Activated T-helper 9 cell treated with anti-CD3 and anti-CD28 coated beads, Interleukin-2, amount 50 U/mL, for 16 hours (primary cell): ENCODE measurements at regions not wholly inside any gene's neighbourhood (a gene's known extent, or its start where the extent isn't known, plus 50 kb on each side); places are given as distances from the start of the nearest gene placed in this dataset.

ENCODE experiments used
- DNase-seq: peaks from one replicate; pipeline ENCODE4 v3.0.0-alpha.2; 2020; ENCODE audit warnings: low read depth

DNA sequence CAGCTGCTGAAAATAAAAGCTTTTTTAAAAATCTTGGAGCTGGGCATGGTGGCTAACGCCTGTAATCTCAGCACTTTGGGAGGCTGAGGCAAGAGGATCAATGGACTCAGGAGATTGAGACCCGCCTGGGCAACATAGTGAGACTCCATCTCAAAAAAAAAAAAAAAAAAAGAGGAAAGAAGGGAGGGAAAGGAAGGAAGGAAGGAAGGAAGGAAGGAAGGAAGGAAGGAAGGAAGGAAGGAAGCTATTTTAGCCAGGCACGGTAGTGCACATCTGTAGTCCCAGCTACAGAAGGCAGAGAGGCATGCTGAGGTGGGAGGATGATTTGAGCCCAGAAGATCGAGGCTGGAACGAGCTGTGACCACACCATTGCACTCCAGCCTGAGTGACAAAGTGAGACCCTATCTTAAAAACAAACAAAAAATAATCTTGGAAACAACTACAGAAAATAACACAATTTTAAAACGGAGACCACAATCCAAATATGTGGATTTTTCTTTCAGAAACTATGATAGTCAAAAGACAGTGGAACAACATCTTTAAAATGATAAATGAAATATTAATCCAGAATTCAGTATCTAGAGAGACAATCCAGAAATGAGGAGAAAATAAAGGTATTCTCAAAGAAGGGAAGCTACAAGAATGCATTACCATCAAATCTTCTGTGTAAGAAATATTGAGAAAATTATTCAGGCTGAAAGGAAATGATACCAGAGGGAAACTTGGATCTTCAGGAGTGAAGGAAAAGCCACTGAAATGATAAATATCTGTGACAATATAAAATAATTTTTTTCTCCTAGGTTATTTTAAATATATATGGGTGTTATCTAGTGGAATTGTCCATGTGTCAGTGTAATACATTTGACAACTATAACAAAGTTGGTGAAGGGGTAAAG, 182.0 kb downstream of the GPX5 start:
- DNase-seq = no peak

DNA sequence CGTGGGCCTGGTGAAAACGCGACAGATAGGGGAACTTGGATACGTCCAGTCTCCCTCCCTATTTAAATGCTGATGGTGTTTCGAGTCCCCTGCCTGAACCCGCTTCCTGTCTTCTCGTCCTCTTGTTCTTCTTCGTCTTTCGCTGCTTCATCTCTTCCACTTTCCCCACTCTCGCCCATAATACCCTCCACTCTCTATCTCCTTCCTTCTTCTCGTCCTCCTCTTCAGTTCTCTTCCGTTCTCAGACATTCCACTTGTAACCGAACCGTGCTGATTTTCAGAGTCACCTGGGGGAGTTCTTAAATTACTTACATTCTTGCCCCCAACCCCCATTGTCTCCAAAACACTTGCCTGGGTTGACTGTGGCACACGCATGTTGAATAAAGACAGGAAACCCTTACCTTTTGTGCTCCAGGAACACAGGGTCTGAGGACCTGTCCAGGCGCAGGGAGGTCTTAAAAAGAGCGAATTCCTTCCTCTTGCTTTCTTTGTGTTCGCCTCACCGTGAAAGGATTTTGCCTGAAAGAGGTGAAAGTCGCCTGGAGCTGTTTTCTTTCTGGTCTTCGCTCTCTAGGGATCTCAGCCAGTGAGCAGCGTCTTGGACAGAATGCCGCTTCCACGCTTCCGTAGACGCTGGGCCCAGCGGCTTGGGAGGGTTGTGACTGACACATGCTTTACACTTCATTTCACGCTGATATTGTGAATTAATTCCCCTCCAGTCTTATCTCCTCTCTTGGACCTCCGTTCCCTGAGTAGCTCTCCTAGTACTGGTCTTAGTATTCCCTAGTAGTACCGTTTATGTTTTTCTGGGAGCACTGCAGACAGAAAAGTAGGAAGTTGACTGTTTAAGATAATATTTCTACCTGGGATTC, 184.0 kb downstream of the GPX5 start:
- DNase-seq = no peak

DNA sequence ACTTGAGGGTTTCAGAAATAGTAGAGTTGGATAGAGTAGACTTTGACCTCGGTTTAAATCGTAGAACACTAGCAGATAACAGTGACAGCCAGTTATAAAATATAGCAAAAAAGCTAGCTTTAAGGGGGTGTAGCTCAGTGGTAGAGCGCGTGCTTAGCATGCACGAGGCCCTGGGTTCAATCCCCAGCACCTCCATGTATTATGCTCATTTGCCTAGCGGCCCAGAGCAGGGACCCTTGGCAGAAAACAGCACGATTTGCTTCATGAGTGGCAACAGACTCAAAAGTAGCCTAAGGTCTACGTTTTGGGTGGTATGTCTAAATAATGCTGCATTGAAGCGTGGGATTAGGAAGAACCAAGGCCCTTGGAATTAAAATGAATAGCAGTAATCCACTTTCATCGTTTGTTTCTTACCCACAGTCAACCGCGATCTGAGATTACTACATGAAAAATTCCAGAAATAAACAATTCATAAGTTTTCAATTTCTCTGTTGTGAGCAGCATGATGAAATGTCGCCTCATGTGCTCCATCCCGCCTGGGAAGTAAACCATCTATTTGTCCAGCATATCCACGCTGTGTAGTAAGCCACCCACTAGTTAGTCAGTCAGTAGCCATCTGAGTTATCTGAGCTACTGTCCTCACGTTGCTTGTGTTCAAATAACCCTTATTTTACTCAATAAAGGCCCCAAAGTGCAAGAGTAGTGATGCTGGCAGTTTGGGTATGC, 184.9 kb downstream of the GPX5 start:
- no peak for DNase-seq

DNA sequence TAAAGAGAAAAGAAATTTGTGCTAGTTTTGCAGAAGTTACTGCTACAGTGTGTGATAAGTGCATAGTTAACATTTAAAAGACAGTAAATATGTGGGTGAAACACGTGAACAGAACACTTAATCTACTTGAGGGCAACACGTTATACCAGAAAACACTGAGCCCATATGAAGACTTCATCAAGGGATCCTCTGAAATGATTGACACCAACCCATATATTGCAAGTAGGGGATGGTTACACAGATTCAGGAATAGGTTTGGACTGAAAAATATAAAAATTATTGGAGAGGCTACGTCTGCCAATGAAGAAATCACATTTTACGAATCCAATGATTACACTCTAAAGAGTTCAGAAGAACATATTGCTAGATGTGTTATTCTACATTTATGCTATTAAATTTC, 185.6 kb downstream of the GPX5 start:
- DNase-seq = no peak

DNA sequence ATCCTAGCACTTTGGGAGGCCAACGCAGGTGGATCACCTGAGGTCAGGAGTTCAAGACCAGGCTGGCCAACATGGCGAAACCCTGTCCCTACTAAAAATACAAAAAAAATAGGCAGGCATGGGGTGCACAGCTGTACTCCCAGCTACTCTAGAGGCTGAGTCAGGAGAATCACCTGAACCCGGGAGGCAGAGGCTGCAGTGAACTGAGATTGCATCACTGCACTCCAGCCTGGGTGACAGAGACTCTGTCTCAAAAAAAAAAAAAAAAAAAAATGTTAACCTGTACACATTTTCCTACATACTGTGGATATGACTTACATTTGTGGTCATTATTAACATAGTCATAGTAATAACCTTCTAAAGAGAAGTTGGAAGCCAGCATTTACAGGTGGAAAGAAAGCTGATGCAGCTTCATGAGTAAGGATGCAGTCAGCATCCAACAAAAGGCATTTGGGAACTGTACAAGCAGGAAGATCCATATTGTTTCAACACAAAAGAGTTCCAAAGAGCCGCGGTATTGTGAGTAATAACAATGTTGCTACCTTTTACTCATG, 186.2 kb downstream of the GPX5 start:
- no peak for DNase-seq

DNA sequence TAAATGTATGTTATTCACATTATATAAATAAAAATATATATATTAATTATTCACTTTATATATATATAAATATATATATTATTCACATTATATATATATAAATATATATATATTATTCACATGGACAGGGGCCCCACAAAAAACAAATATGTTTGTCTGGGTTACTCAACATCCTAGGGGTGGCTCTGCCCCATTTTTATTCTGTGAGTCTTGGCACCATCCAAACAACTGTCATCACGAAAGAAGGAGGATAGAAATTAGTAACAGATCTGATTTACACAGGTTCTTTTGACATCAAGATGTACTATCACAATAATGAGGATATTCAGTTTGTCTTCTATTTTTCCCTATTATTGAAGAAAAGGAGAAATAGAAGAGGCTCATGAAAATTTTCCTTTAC, 187.3 kb downstream of the GPX5 start:
- no peak for DNase-seq

DNA sequence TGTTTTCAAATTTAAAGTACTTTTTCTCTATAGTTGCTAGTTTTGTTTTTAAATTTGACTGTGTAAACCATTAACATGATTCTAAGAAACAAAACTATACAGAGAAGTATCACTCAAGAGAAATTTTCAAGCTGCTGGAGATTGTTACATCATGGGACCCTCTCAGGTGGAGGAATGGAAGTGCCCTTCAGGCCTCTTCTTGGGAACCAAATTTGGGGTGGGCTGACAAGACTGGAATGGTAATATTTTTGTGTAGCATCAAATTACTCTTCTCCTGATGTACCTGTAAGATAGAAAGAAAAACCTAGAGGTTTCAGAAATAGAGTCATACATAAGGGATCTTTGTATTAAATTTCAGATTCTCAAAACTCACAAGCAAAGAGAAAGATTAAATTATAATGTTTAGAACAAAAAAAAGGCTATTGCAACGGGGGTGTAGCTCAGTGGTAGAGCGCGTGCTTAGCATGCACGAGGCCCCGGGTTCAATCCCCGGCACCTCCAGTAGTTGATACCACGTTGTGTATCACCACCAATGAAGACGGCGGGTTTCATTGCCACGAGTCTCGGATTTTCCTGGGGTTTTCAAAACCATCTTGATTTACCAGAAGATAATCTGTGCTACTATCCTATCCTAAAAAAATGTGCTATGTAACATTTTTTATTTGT, 193.7 kb downstream of the GPX5 start:
- no peak for DNase-seq

DNA sequence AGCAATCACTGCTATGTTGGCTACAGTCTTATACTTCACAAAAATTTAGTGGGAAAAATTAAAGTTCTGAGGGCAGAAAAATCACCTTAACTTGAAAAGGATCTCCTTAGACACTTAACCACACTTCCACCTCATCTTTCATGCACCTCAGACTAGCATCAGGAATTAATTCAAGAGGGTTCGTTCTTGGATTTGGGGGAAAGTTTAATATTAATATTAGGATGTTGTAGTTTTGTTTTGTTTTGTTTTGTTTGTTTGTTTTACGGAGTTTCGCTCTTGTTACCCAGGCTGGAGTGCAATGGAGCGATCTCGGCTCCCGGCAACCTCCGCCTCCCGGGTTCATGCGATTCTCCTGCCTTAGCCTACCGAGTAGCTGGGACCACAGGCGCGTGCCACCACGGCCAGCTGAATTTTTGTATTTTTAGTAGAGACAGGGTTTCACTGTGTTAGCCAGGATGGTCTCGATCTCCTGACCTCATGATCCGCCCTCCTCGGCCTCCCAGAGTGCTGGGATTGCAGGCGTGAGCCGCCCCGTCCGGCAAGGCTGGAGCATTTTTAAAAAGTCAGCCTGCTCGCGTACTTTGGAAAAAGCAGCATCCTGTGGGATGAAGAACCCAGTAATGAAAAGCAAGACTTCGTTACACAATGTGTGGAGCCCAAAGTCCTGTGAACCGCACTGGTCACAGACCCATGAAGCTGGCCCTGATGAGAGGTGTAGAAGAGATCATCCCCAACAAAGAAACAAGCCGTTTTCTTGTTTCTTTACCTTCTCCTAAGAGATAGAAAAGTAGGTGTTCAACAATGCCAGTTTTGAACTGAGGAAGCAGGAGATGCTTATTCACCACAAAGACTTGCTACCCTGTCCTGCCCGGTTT, 194.9 kb downstream of the GPX5 start:
- no peak for DNase-seq

DNA sequence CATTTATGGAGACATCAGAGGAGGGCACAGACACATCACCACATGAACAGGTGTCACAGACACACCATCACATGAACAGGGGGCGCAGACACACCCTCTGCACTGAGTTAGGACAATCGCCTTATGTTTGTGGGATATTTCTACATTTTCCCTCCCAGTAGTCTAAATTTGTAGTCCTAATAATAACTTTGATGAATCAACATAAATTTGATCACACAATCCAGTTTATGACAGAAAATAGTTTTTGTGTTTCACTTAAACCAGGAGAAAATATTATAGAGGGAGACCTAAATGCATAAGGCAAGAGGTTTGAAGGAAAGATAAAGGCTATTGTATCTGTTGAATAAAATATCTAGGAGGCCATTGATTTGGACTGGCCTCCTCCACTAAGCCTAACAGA, 195.7 kb downstream of the GPX5 start:
- DNase-seq = no peak

DNA sequence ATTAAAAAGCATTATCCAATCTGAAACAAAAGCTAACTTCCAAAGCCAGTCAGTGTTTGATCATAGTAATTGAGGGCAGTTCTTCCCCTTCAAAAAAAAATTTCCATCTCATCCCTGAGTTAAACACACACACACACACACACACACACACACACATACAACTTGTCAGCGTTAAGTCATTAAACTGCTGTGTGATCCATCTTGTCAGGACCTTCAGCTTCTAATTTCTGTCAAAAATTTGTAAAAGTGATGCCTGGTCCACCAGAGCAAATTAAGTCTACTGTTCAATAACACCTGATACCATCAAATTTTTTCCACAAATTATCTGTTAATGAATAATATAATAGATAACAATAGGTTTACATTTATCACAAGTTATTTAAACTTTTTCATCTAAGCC, 198.7 kb downstream of the GPX5 start:
- DNase-seq = no peak

DNA sequence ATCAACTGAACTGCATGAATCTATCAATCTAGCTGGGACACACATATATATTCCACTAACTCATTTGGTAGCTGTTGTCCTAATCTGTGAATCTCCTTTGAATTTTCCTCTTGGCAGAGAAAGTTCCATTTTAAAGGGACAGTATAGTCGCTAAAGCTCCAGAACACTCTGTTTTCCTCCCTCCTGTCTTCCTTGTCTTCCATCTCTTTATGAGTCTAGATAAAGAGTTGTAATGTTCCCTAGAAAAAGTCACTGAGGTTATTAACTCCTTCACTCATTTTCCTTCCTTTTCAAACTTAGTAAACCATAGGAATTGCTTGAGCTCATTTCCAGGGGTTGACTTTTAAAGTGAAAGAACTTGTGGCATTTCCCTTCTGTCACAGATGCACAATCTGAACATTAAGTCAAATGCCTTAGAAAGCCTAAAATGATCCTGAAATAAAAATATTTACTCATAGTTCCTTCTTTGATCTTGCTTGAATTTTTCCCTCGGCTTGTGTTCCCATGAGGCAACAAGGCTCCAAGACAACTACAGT, 198.4 kb downstream of the TRIM27 start:
- no peak for DNase-seq

DNA sequence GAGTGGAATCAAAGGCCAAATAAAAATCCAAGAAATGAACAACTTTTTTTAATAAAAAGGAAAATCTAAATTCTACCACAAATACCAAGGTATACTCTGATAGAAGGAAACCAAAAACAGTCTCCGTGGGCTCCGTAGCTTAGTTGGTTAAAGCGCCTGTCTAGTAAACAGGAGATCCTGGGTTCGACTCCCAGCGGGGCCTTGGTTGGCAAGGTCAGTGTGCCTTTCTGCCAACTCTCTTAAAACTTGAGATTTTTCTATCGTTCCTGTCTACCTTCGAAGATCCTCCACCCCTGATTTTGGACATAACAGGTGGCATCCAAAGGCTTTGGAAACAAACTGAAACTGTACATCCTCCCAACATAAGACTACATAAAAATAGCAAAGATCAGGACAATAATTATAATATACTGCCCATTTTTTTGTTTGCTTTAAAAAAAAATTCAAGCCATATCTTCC, 197.9 kb downstream of the TRIM27 start:
- no peak for DNase-seq

DNA sequence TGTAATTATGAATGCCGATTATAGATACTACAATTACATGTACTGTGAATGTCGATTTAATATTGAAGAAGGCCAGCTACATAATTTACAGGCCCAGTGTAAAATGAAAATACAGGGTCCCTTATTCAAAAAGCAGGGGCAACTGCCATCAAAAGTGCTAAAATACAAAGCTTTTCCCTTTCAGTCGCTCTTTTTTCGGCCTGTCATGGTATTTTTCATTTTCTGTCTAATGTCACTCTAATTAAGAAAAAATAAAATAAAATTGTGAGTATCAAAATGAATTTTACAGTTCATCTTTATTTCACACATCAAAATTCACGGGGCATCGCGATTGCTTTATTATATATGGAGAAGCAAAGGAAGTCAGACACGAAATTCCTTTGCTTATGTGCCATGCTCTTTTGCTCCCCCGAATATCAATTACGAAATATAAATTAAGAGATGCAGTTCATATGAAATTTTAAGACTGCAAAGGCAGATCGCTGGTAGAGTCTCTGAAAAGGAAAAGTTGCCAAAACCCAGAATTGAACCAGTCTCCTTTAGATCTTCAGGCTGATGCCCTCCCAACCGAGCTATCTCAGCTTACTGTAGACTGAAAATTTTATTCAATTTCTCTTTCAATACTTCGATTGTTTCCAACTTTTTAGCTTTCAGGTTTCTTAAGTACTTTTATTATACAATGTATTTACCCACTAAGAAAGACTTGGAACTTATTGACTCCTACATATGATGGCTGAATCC, 197.0 kb downstream of the TRIM27 start:
- DNase-seq = no peak

DNA sequence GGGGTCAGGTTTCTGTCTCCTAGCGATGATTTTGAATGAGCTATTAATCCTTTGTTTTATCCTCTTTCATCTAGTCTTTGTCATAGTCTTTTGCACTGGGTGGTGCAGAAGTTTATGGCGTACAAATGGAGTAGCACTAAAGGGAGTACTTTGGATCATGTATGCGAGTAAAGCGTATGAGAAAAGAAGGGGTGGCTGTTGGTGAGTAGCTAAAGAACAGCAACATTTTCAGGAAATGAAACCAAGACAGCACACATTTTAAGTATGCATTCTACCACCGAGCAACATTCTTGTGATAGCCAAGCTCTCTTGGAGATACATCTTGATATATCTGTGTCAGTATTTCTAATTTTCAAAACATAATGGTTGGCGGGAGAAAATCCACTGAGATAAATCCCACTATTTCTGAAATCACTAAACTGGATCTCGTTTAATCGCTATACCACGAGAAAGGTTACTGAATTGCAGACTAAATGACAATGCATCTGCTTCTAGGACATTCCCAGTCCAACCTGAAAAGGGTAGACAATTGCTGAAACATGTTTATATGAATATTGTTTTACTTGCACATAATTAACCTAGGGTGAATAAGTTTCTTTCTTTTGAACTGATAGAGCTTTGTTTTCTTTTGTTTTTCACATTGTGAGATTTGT, 196.1 kb downstream of the TRIM27 start:
- DNase-seq = no peak

DNA sequence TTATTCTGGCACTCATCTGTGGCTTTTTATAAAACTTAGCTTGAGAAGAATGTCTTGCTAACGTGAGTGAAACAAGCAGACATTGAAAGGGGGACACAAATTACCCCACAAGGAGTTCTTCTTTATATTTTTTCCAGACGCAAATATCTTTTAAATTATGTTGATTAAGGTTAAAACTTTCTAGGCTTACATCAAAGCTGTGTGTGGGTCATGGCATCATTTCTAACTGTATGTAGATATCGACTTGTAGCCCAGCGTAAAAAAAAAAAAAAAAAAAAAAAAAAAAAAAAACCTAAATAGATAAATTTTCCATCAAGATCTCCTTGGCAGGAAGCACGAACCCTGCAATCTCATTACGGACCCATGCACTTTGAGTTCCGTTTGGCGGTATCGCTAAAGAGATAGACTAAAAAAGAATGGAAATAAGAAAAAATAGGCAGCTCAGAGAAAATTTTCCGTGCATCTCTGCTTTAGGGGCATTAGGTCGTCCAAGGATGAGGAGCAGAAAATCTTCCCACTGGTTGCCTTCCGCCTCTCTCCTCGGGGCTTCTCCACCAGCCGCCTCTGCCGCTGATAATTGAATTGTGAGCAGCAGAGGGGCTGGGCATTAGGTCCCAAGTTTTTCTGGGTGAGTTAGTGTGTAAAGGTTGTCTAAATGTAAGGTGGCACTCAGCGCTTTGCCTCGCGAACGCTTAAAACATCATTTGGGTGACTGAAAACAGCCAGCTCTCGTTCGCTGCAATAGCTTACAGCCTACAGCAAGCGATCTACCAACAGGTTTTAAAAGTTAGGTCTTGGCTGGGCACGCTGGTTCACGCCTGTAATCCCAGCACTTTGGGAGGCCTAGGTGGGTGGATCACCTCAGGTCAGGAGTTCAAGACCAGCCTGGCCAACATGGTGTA, 194.0 kb downstream of the TRIM27 start:
- no peak for DNase-seq

DNA sequence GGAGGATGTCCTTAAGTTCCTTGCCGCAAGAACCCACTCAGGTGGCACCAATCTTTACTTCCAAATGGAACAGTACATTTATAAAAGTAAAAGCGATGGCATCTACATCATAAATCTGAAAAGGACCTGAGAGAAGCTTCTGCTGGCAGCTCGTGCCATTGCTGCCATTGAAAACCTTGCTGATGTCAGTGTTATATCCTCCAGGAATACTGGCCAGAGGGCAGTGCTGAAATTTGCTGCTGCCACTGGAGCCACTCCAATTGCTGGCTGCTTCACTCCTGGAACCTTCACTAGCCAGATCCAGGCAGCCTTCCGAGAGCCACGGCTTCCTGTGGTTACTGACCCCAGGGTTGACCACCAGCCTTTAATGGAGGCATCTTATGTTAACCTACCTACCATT, 191.7 kb downstream of the TRIM27 start:
- DNase-seq = no peak

DNA sequence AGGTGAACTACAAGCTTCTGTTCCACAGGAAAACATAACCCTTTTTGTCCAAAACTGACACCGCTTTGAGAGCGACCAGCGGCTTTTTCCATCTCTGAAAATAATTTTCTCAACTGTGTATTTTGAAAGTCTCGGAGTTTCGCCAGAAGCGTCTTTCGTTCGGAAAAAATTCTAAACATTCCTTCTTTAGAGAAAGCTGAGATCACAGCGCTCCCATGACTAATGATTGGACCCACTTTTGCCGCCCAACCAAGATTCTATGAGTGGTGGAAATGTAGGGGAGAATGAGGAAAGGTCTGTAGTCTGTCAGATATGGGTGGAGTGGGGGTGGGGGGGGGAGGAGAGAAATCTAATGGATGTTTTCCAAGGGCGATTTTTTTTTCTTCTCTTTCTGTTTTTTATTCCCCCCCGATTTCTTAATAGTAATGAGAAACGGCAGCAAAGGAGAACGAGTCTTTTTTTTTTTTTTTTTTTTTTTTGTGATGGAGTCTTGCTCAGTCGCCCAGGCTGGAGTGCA, 189.3 kb downstream of the TRIM27 start:
- no peak for DNase-seq

DNA sequence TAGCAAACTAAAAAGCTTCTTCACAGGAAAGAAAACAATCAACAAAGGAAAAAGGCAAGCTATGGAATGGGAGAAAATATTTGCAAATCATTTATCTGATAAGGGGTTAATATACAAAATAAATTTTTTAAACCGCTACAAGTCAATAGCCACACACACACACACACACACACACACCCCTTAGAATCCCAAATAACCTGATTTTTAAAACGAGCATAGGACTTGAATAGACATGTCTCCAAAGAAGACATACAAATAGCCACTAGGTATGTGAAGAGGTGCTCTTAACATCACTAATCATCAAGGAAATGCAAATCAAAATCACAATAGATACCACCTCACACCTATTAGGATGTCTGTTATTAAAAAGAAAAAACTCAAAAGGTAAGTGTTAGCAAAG, 187.7 kb downstream of the TRIM27 start:
- DNase-seq = no peak
